ENCODE measurements at regions not wholly inside any gene's neighbourhood (a gene's known extent, or its start where the extent isn't known, plus 50 kb on each side); places are given as distances from the start of the nearest gene placed in this dataset.
"Not testable (repeated sequence)": the region's sequence is repeated elsewhere in the genome, so short reads cannot be mapped to it uniquely, and the experiment has no call there.

GRCh38 chr10:28085760-28086159, 86.9 kb upstream of the ODAD2 start:
- not testable (repeated sequence) for H3K9me3 Mint-ChIP-seq, ATAC-seq

GRCh38 chr10:28082885-28083284, 84.0 kb upstream of the ODAD2 start:
- H3K4me1 Mint-ChIP-seq: peaks cover 5% of the 10 kb centered on the region
- H3K4me3 Mint-ChIP-seq: no peak overlapping the region
- DNase-seq (ENCODE audit: low spot score in 2 of 2) (no peak), ATAC-seq (no peak)
- peaks cover 5% of the 10 kb centered on the region for H3K9me3 Mint-ChIP-seq
- H3K36me3 Mint-ChIP-seq: peaks cover 6% of the 10 kb centered on the region
- H3K27ac Mint-ChIP-seq: no peak overlapping the region

More at GRCh38 chr10:28085760-28086159, 86.9 kb upstream of the ODAD2 start:
- peaks cover 11% of the 10 kb centered on the region for H3K4me1 Mint-ChIP-seq
- H3K27ac Mint-ChIP-seq; H3K4me3 Mint-ChIP-seq; DNase-seq (ENCODE audit: low spot score in 2 of 2): not testable (repeated sequence)
- H3K36me3 Mint-ChIP-seq: peaks cover 12% of the 10 kb centered on the region

- peaks cover 5% of the 10 kb centered on the region for H3K36me3 Mint-ChIP-seq
These were observed 83.4 kb upstream of the ODAD2 start for GRCh38 chr10:28082316-28082715.

GRCh38 chr10:28077889-28078288, 79.0 kb upstream of the ODAD2 start:
- Mint-ChIP-seq H3K36me3 (no peaks in the 10 kb centered on the region), H3K27ac (no peak overlapping the region), H3K4me3 (no peak overlapping the region), H3K4me1 (no peaks in the 10 kb centered on the region), H3K9me3 (no peaks in the 10 kb centered on the region)
- ATAC-seq: no peak
- DNase-seq (ENCODE audit: low spot score in 2 of 2): no peak

More at GRCh38 chr10:28082316-28082715, 83.4 kb upstream of the ODAD2 start:
- Mint-ChIP-seq H3K4me1 (no peaks in the 10 kb centered on the region), H3K4me3 (no peak overlapping the region), H3K9me3 (peaks cover 5% of the 10 kb centered on the region), H3K27ac (no peak overlapping the region)
- ATAC-seq (no peak), DNase-seq (ENCODE audit: low spot score in 2 of 2) (no peak)

GRCh38 chr10:28075424-28075823, 76.5 kb upstream of the ODAD2 start:
- Mint-ChIP-seq H3K4me1 (no peaks in the 10 kb centered on the region), H3K36me3 (no peaks in the 10 kb centered on the region), H3K4me3 (no peak overlapping the region), H3K9me3 (no peaks in the 10 kb centered on the region), H3K27ac (no peak overlapping the region)
- DNase-seq (ENCODE audit: low spot score in 2 of 2): no peak
- ATAC-seq: no peak

- Mint-ChIP-seq H3K27ac (no peak overlapping the region), H3K4me3 (no peak overlapping the region), H3K9me3 (no peaks in the 10 kb centered on the region), H3K36me3 (peaks cover 9% of the 10 kb centered on the region), H3K4me1 (no peaks in the 10 kb centered on the region)
- DNase-seq (ENCODE audit: low spot score in 2 of 2) (no peak), ATAC-seq (no peak)
These were observed 73.7 kb upstream of the ODAD2 start for GRCh38 chr10:28072573-28072972.

- Mint-ChIP-seq H3K27ac (no peak overlapping the region), H3K36me3 (peaks cover 7% of the 10 kb centered on the region), H3K4me3 (no peak overlapping the region), H3K9me3 (no peaks in the 10 kb centered on the region), H3K4me1 (no peaks in the 10 kb centered on the region)
- no peak for ATAC-seq
- no peak for DNase-seq (ENCODE audit: low spot score in 2 of 2)
These were observed 61.2 kb upstream of the ODAD2 start for GRCh38 chr10:28060031-28060607.

- H3K36me3 Mint-ChIP-seq: peaks cover 7% of the 10 kb centered on the region
- DNase-seq (ENCODE audit: low spot score in 2 of 2): no peak
- no peak for ATAC-seq
- no peak overlapping the region for H3K27ac Mint-ChIP-seq
- H3K9me3 Mint-ChIP-seq: no peaks in the 10 kb centered on the region
- no peaks in the 10 kb centered on the region for H3K4me1 Mint-ChIP-seq
- H3K4me3 Mint-ChIP-seq: no peak overlapping the region
These were observed 59.9 kb upstream of the ODAD2 start for GRCh38 chr10:28058746-28059145.

- Mint-ChIP-seq H3K4me3 (no peak overlapping the region), H3K36me3 (peaks cover 7% of the 10 kb centered on the region), H3K4me1 (no peaks in the 10 kb centered on the region), H3K27ac (no peak overlapping the region), H3K9me3 (no peaks in the 10 kb centered on the region)
- no peak for ATAC-seq
- no peak for DNase-seq (ENCODE audit: low spot score in 2 of 2)
These were observed 55.5 kb upstream of the ODAD2 start for GRCh38 chr10:28054228-28054860.

GRCh38 chr10:28049286-28049685, 50.4 kb upstream of the ODAD2 start:
- Mint-ChIP-seq H3K27ac (no peak overlapping the region), H3K36me3 (no peaks in the 10 kb centered on the region), H3K4me3 (no peak overlapping the region), H3K4me1 (no peaks in the 10 kb centered on the region), H3K9me3 (no peaks in the 10 kb centered on the region)
- DNase-seq (ENCODE audit: low spot score in 2 of 2) (no peak), ATAC-seq (no peak)

All from stimulated activated effector memory CD8-positive, alpha-beta T cell treated with anti-CD3 and anti-CD28 coated beads, Interleukin-12 subunit alpha, Interleukin-12 subunit beta, amount 100 ng/mL, for 72 hours (primary cell).